ENCODE measurements at regions not wholly inside any gene's neighbourhood (a gene's known extent, or its start where the extent isn't known, plus 50 kb on each side); places are given as distances from the start of the nearest gene placed in this dataset.
"Not testable (repeated sequence)": the region's sequence is repeated elsewhere in the genome, so short reads cannot be mapped to it uniquely, and the experiment has no call there.

DNA sequence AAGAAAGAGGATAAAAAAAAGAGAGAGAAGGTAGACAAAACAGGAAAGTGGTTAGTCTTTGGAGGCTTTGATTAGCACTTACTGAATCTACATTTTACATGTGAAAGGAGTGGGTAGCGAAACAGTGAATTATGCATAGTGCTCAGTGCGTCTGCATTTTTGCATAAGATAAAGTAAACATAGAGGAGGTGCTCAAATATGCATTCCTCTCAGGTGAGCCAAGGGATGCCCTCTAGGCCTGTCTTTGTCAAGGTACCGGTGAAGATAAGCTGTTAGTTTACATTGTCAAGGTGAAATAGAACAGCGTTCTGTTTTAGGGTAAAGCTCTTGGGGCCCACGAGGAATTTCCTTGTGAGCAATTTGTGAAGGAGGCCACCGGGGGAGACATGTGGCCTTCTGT, 260.6 kb downstream of the TRIML1 start:
- Histone ChIP-seq H2AFZ (ENCODE audit: low read depth) (no peak overlapping the region), H3K9ac (no peak overlapping the region), H3K27me3 (ENCODE audit: insufficient read depth, low read depth) (no peaks in the 10 kb centered on the region), H3K79me2 (ENCODE audit: insufficient read depth, low read depth) (no peaks in the 10 kb centered on the region), H3K36me3 (ENCODE audit: insufficient read depth) (no peaks in the 10 kb centered on the region), H3K4me2 (no peak overlapping the region), H3K27ac (no peak overlapping the region), H4K20me1 (ENCODE audit: insufficient read depth) (no peaks in the 10 kb centered on the region), H3K4me1 (ENCODE audit: low read depth, poor library complexity, severe bottlenecking) (no peaks in the 10 kb centered on the region), H3K4me3 (IDR thresholded peaks at IDR 0.05; ENCODE audit: insufficient read depth, low read depth, low read length) (no peak overlapping the region)
- TF ChIP-seq, protein P1, sequence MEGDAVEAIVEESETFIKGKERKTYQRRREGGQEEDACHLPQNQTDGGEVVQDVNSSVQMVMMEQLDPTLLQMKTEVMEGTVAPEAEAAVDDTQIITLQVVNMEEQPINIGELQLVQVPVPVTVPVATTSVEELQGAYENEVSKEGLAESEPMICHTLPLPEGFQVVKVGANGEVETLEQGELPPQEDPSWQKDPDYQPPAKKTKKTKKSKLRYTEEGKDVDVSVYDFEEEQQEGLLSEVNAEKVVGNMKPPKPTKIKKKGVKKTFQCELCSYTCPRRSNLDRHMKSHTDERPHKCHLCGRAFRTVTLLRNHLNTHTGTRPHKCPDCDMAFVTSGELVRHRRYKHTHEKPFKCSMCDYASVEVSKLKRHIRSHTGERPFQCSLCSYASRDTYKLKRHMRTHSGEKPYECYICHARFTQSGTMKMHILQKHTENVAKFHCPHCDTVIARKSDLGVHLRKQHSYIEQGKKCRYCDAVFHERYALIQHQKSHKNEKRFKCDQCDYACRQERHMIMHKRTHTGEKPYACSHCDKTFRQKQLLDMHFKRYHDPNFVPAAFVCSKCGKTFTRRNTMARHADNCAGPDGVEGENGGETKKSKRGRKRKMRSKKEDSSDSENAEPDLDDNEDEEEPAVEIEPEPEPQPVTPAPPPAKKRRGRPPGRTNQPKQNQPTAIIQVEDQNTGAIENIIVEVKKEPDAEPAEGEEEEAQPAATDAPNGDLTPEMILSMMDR (conservative IDR thresholded peaks at IDR 0.05; ENCODE audit: low read depth, low read length): no peak

DNA sequence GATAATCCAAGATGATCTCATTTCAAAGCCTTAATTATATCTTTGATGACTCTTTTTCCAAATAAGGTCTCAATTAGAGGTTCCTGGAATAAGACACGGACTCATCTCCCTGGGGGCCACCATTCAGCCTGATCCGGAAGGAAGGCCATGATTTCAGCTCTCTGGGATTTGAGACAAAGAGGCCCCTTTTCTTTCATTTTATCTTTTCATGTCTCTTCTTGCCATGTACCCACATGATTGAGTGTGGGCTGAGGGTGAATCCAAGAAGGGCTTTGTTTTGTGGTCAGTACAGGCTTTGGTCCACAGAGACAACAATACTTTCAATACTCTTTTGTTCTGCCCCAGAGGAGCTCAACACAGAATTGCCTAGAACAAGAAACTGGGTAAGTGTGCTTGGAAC, 261.2 kb downstream of the TRIML1 start:
- no peak overlapping the region for H3K4me3 ChIP-seq (IDR thresholded peaks at IDR 0.05; ENCODE audit: insufficient read depth, low read depth, low read length)
- no peaks in the 10 kb centered on the region for H3K4me1 ChIP-seq (ENCODE audit: low read depth, poor library complexity, severe bottlenecking)
- no peak overlapping the region for H3K9ac ChIP-seq
- no peak overlapping the region for H3K27ac ChIP-seq
- no peaks in the 10 kb centered on the region for H3K27me3 ChIP-seq (ENCODE audit: insufficient read depth, low read depth)
- H4K20me1 ChIP-seq (ENCODE audit: insufficient read depth): no peaks in the 10 kb centered on the region
- H3K36me3 ChIP-seq (ENCODE audit: insufficient read depth): no peaks in the 10 kb centered on the region
- H3K79me2 ChIP-seq (ENCODE audit: insufficient read depth, low read depth): no peaks in the 10 kb centered on the region
- TF ChIP-seq, protein P1 (conservative IDR thresholded peaks at IDR 0.05; ENCODE audit: low read depth, low read length): no peak
- no peak overlapping the region for H2AFZ ChIP-seq (ENCODE audit: low read depth)
- H3K4me2 ChIP-seq: no peak overlapping the region

DNA sequence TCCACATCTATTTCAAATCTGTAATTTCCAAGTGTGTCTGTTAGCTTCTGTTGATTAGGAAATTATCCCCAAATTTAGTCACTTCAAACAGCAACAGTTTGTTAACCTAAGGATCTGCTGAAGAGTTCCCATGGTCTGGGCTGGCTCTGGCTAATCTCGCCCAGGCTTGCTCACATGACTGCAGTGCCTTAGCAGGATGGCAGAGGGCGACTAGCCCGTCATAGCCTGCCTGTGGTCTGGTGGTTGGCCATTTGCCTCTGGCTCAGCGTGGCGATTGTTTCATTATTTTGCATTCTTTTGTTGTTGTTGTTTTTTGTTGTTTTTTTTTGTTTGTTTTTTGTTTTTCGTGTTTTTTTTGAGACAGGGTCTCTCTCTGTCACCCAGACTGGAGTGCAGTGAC, 264.0 kb downstream of the TRIML1 start:
- no peaks in the 10 kb centered on the region for H3K79me2 ChIP-seq (ENCODE audit: insufficient read depth, low read depth)
- no peak overlapping the region for H3K9ac ChIP-seq
- H3K27me3 ChIP-seq (ENCODE audit: insufficient read depth, low read depth): no peaks in the 10 kb centered on the region
- no peaks in the 10 kb centered on the region for H3K4me1 ChIP-seq (ENCODE audit: low read depth, poor library complexity, severe bottlenecking)
- H2AFZ ChIP-seq (ENCODE audit: low read depth): no peak overlapping the region
- no peak overlapping the region for H3K27ac ChIP-seq
- H4K20me1 ChIP-seq (ENCODE audit: insufficient read depth): no peaks in the 10 kb centered on the region
- TF ChIP-seq, protein P1 (conservative IDR thresholded peaks at IDR 0.05; ENCODE audit: low read depth, low read length): no peak
- no peak overlapping the region for H3K4me3 ChIP-seq (IDR thresholded peaks at IDR 0.05; ENCODE audit: insufficient read depth, low read depth, low read length)
- H3K36me3 ChIP-seq (ENCODE audit: insufficient read depth): no peaks in the 10 kb centered on the region
- no peak overlapping the region for H3K4me2 ChIP-seq

DNA sequence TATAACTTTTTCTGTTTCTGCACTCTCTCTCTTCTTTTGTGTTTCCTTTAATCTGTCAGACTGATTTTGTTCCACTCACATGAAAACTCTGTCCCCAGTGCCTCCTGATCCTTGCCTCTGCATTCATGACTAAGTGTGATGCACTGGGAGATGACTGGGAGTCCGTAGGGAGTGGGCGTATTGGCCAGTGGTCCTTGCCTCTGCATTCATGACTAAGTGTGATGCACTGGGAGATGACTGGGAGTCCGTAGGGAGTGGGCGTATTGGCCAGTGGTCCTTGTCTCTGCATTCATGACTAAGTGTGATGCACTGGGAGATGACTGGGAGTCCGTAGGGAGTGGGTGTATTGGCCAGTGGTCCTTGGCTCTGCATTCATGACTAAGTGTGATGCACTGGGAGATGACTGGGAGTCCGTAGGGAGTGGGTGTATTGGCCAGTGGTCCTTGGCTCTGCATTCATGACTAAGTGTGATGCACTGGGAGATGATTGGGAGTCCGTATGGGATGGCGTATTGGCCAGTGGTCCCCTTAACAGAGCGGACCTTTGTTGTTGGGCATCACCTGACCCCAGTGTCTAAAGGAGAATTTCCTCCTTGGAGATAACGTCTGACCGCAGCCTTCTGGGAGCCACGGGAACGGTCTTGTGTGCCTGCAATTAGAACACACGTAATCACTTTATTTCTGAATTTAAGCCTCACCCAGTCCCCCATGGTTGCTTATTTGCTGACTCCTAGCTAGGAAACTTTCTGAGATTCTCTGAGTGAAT, 266.0 kb downstream of the TRIML1 start:
- H3K4me2 ChIP-seq; H2AFZ ChIP-seq (ENCODE audit: low read depth); H3K36me3 ChIP-seq (ENCODE audit: insufficient read depth); H3K27ac ChIP-seq; H3K27me3 ChIP-seq (ENCODE audit: insufficient read depth, low read depth); H3K79me2 ChIP-seq (ENCODE audit: insufficient read depth, low read depth); H3K9ac ChIP-seq; H3K4me1 ChIP-seq (ENCODE audit: low read depth, poor library complexity, severe bottlenecking); H4K20me1 ChIP-seq (ENCODE audit: insufficient read depth); H3K4me3 ChIP-seq (IDR thresholded peaks at IDR 0.05; ENCODE audit: insufficient read depth, low read depth, low read length): not testable (repeated sequence)

DNA sequence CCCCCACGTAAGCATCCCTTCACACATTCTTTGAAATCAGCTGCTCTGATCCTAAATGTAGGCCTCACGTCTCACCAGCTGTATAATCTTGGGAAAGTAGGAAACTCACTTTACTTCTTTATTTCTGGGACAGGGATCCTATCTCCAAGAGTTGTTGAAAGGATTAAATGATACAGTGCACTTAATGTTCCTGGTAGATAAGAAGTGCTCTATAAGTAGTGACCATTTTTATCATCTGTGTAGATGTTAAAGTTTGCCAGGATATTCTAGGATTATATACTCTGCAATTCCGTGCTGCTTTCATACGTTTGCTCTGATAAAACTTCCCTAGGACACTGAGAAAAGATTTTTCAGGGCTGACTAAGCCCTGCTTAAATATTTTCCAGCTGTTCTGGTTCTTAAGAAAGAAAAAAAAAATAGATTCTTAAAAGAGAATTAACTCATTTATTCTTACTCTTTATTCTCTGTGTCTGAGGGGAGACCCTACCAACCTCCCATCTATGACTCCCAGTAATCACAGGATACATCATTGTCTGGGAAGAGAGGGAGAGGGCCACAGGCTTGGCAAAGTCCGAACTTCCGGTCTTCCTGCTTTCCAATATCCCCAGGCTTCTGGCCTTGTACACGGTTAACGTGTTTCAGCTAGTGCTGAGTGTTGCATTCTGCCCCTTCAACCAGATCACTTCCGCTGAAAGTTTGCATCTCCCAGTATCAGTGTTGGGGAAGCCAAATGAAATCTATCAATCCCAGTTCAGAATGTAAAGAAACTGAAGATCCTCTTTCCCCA, 269.2 kb downstream of the TRIML1 start:
- no peaks in the 10 kb centered on the region for H3K79me2 ChIP-seq (ENCODE audit: insufficient read depth, low read depth)
- H3K27ac ChIP-seq: no peak overlapping the region
- no peaks in the 10 kb centered on the region for H3K27me3 ChIP-seq (ENCODE audit: insufficient read depth, low read depth)
- H2AFZ ChIP-seq (ENCODE audit: low read depth): no peak overlapping the region
- no peaks in the 10 kb centered on the region for H3K4me1 ChIP-seq (ENCODE audit: low read depth, poor library complexity, severe bottlenecking)
- H3K4me3 ChIP-seq (IDR thresholded peaks at IDR 0.05; ENCODE audit: insufficient read depth, low read depth, low read length): no peak overlapping the region
- H3K9ac ChIP-seq: no peak overlapping the region
- no peaks in the 10 kb centered on the region for H4K20me1 ChIP-seq (ENCODE audit: insufficient read depth)
- TF ChIP-seq, protein P1 (conservative IDR thresholded peaks at IDR 0.05; ENCODE audit: low read depth, low read length): no peak
- no peak overlapping the region for H3K4me2 ChIP-seq
- H3K36me3 ChIP-seq (ENCODE audit: insufficient read depth): no peaks in the 10 kb centered on the region
